B cell (primary cell): ENCODE measurements at regions not wholly inside any gene's neighbourhood (a gene's known extent, or its start where the extent isn't known, plus 50 kb on each side); places are given as distances from the start of the nearest gene placed in this dataset.

ENCODE experiments used
- EZH2 ChIP-seq: IDR thresholded peaks from 2 replicates; pipeline ENCODE4 v1.6.1; 2012; ENCODE audit warnings: borderline replicate concordance, low read depth, mild to moderate bottlenecking, moderate library complexity, low read length; ENCODE audit not compliant: insufficient read depth, poor library complexity, severe bottlenecking
- TF ChIP-seq, protein P1 (sequence below): fragments of 200-600 bp; IDR thresholded peaks from one replicate; pipeline ENCODE4 v1.8.0; 2022; ENCODE audit warnings: antibody characterized with exemption, mild to moderate bottlenecking

DNA sequence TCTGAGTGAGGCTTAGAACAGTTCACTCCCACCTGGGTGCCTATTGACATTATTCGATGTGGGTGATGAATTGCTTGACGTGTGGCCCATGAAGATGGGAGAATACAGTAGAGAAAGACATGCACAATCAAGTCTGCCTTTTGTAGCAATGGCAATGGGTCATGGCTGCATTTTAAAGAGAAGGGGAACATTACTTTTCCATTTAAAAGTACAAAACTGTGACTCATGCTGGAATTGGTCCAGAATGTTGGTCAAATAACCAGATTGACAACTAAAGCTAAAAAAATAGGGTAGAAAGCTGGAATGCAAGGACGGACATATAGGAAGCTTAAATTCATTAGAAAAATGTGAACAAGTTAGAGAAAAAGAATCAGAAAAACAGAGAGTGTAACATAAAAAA lies 104.1 kb upstream of the SLC25A13 start:
- TF ChIP-seq EZH2: no peak
- TF ChIP-seq, protein P1, sequence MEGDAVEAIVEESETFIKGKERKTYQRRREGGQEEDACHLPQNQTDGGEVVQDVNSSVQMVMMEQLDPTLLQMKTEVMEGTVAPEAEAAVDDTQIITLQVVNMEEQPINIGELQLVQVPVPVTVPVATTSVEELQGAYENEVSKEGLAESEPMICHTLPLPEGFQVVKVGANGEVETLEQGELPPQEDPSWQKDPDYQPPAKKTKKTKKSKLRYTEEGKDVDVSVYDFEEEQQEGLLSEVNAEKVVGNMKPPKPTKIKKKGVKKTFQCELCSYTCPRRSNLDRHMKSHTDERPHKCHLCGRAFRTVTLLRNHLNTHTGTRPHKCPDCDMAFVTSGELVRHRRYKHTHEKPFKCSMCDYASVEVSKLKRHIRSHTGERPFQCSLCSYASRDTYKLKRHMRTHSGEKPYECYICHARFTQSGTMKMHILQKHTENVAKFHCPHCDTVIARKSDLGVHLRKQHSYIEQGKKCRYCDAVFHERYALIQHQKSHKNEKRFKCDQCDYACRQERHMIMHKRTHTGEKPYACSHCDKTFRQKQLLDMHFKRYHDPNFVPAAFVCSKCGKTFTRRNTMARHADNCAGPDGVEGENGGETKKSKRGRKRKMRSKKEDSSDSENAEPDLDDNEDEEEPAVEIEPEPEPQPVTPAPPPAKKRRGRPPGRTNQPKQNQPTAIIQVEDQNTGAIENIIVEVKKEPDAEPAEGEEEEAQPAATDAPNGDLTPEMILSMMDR: no peak
